K562 (cell line): ENCODE measurements at regions not wholly inside any gene's neighbourhood (a gene's known extent, or its start where the extent isn't known, plus 50 kb on each side); places are given as distances from the start of the nearest gene placed in this dataset.

Experiments
- ATAC-seq: fragments of 200-7000 bp; cut with Tn5 transposase; 3 replicates; pipeline ENCODE4 v1.9.1; 2020; ENCODE audit warnings: moderate library complexity
- BruUV-seq: library from RNA; stranded (reverse); fragments of 400-500 nt; replicated peaks from 2 replicates; lab custom pipeline; 2021; lab: Mats Ljungman, UMichigan
- CTCF ChIA-PET: fragments of 300-600 bp; formaldehyde crosslinking; extraction: SDS; loops from one replicate; lab custom pipeline; 2021; ENCODE audit warnings: low intra/inter-chr PET ratio; lab: Yijun Ruan, JAX
- POLR2A ChIA-PET: fragments of 300-600, 350-650 bp; sonication (Branson Sonifier 250); formaldehyde crosslinking; extraction: SDS; loops from one replicate; lab custom pipeline; 2021; ENCODE audit warnings: antibody characterized with exemption, inconsistent platforms; lab: Yijun Ruan, JAX
- DNase-seq, 4 experiments: peaks; one replicate each; pipeline versions ENCODE4 v3.0.0 to v3.0.0-alpha.2; 2011 to 2018; ENCODE audit warnings: low spot score in 3 of 4, mixed read lengths in 3 of 4; ENCODE audit errors: extremely low read depth in 1 of 4
- FAIRE-seq: peaks from 2 replicates; lab custom pipeline; 2011; peaks lifted over from hg19 to GRCh38; lab: Jason Lieb, UNC
- H2AFZ ChIP-seq: 2 replicates; pipeline ENCODE4 v1.6.0; 2011; ENCODE audit warnings: low read depth, low read length, control low read depth, inconsistent platforms
- H3K27ac ChIP-seq: fragments of 200-600 bp; 3 replicates; pipeline ENCODE4 v1.8.0; 2011; ENCODE audit warnings: low read depth, mild to moderate bottlenecking, control low read depth, inconsistent platforms, low read length, moderate library complexity, mixed read lengths; ENCODE audit errors: extremely low read depth
- H3K27me3 ChIP-seq, 2 experiments: fragments of 300-600 bp in 1 of 2; 2 replicates in 1 of 2; 3 replicates in 1 of 2; pipeline versions ENCODE4 v1.6.0 to v1.8.0; 2011; ENCODE audit warnings: inconsistent platforms in 2 of 2, low read length in 2 of 2, mild to moderate bottlenecking in 1 of 2, mixed read lengths in 1 of 2, moderate library complexity in 1 of 2; ENCODE audit not compliant: control insufficient read depth in 2 of 2, insufficient read depth in 2 of 2
- H3K36me3 ChIP-seq: fragments of 300-600 bp; 3 replicates; pipeline ENCODE4 v1.8.0; 2011; ENCODE audit warnings: mild to moderate bottlenecking, low read length, inconsistent platforms; ENCODE audit not compliant: control insufficient read depth, insufficient read depth
- H3K4me1 ChIP-seq, 2 experiments: fragments of 200-600 bp in 1 of 2; replicated peaks in 1 of 2; 2 replicates in 1 of 2; 3 replicates in 1 of 2; pipeline versions ENCODE4 v1.5.1 to v1.8.0; 2011; ENCODE audit warnings: inconsistent platforms in 2 of 2, low read length in 2 of 2, mild to moderate bottlenecking in 1 of 2, mixed read lengths in 1 of 2, moderate library complexity in 1 of 2; ENCODE audit not compliant: control insufficient read depth in 2 of 2, insufficient read depth in 2 of 2
- H3K4me2 ChIP-seq: 2 replicates; pipeline ENCODE4 v1.6.1; 2011; ENCODE audit warnings: low read length, control low read depth, inconsistent platforms, mixed read lengths; ENCODE audit not compliant: insufficient read depth
- H3K4me3 ChIP-seq: fragments of 200-600 bp; sonication (generic), shearing (Covaris generic); 2 replicates; pipeline ENCODE4 v1.5.1; 2016; ENCODE audit warnings: control low read depth, inconsistent platforms
- H3K79me2 ChIP-seq: fragments of 200-600 bp; 3 replicates; pipeline ENCODE4 v1.8.0; 2011; ENCODE audit warnings: low read length, inconsistent platforms; ENCODE audit not compliant: control insufficient read depth, insufficient read depth
- H3K9ac ChIP-seq, 2 experiments: 2 replicates each; pipeline versions ENCODE4 v1.6.0 to v1.6.1; 2011; ENCODE audit warnings: low read depth in 2 of 2, low read length in 2 of 2, control low read depth in 1 of 2, inconsistent platforms in 1 of 2, mild to moderate bottlenecking in 1 of 2, mixed read lengths in 1 of 2; ENCODE audit not compliant: insufficient read depth in 1 of 2
- H3K9me1 ChIP-seq: one replicate; pipeline ENCODE4 v1.6.0; 2011; ENCODE audit warnings: inconsistent platforms, mild to moderate bottlenecking, low read length, moderate library complexity; ENCODE audit not compliant: control insufficient read depth, insufficient read depth
- H3K9me3 ChIP-seq: replicated peaks from 2 replicates; pipeline ENCODE4 v1.5.1; 2011; ENCODE audit warnings: low read depth, low read length, inconsistent platforms; ENCODE audit not compliant: control insufficient read depth, insufficient read depth
- H4K20me1 ChIP-seq: replicated peaks from 2 replicates; pipeline ENCODE4 v1.6.1; 2011; ENCODE audit warnings: low read length, inconsistent platforms, mixed read lengths; ENCODE audit not compliant: control insufficient read depth, insufficient read depth
- BRD9 ChIP-seq: fragments of 450-650 bp; IDR thresholded peaks from 2 replicates; pipeline ENCODE4 v1.6.1; 2018; ENCODE audit warnings: low read depth; ENCODE audit not compliant: partially characterized antibody
- EZH2 ChIP-seq: IDR thresholded peaks from 2 replicates; pipeline ENCODE4 v1.6.1; 2012; ENCODE audit warnings: low read depth, mild to moderate bottlenecking, inconsistent platforms, low read length, borderline replicate concordance
- FOXM1 ChIP-seq, 2 experiments: fragments of 450-650 bp in 1 of 2; sonication (generic) in 1 of 2; formaldehyde crosslinking in 1 of 2; IDR thresholded peaks; 2 replicates each; pipeline versions ENCODE4 v1.6.1 to v1.9.0; 2017 to 2022; ENCODE audit warnings: low read depth in 2 of 2, mild to moderate bottlenecking in 2 of 2, missing genetic modification reagents in 1 of 2, moderate library complexity in 1 of 2
- HMG20B ChIP-seq: fragments of 250-450 bp; sonication (Bioruptor Pico); IDR thresholded peaks from 2 replicates; pipeline ENCODE4 v1.5.0; 2021; ENCODE audit warnings: mild to moderate bottlenecking
- NFRKB ChIP-seq: fragments of 450-650 bp; IDR thresholded peaks from 2 replicates; pipeline ENCODE4 v1.6.1; 2016; ENCODE audit warnings: low read depth
- NR3C1 ChIP-seq: sonication (generic); formaldehyde crosslinking; IDR thresholded peaks from 2 replicates; pipeline ENCODE4 v1.8.1; 2022; ENCODE audit warnings: missing genetic modification reagents
- POLR2H ChIP-seq: IDR thresholded peaks from 2 replicates; pipeline ENCODE4 v1.6.1; 2016; ENCODE audit warnings: missing genetic modification characterization, low read depth, mild to moderate bottlenecking, control low read depth, missing compliant biosample characterization, moderate library complexity
- TEAD1 ChIP-seq, 2 experiments: fragments of 450-650 bp in 1 of 2; sonication (generic) in 1 of 2; formaldehyde crosslinking; IDR thresholded peaks; 2 replicates each; pipeline versions ENCODE4 v1.4.0 to v1.8.0; 2020 to 2022; ENCODE audit warnings: mild to moderate bottlenecking in 2 of 2, missing genetic modification reagents in 1 of 2
- TGIF2 ChIP-seq: sonication (generic); formaldehyde crosslinking; IDR thresholded peaks from 2 replicates; pipeline ENCODE4 v1.8.1; 2022; ENCODE audit warnings: mild to moderate bottlenecking, missing genetic modification reagents, moderate library complexity
- XRCC4 ChIP-seq: IDR thresholded peaks from one replicate; pipeline ENCODE4 v1.6.1; 2011; ENCODE audit not compliant: insufficient read depth, insufficient read length; ENCODE audit errors: extremely low read depth
- ZNF212 ChIP-seq: fragments of 450-650 bp; formaldehyde crosslinking; IDR thresholded peaks from 2 replicates; pipeline ENCODE4 v1.4.0; 2020; ENCODE audit warnings: mild to moderate bottlenecking
- ZNF644 ChIP-seq: fragments of 200-800 bp; sonication (Bioruptor generic); IDR thresholded peaks from 2 replicates; pipeline ENCODE4 v1.6.1; 2016; ENCODE audit warnings: low read depth, missing genetic modification characterization, missing compliant biosample characterization
- WGBS: fragments of 100-300 bp; shearing (Covaris generic); methylation state at CpG from one replicate; pipeline ENCODE4 v1.1.6; 2016; ENCODE audit warnings: low coverage, mixed read lengths; ENCODE audit not compliant: insufficient coverage; ENCODE audit errors: missing lambda C conversion rate; 5-methylcytosine and 5-hydroxymethylcytosine counted together
- in situ Hi-C: fragments of 300-500 bp; cut with MboI; formaldehyde crosslinking; loops from 4 replicates; pipeline ENCODE4 v1.15.0; 2018; ENCODE audit warnings: inconsistent platforms, mixed read lengths
- intact Hi-C: fragments of 100-400 bp; cut with micrococcal nuclease; formaldehyde crosslinking; loops from 2 replicates; pipeline ENCODE4 v1.14.2; 2022
- TF ChIP-seq, protein P1 (sequence below): sonication (generic); formaldehyde crosslinking; IDR thresholded peaks from 2 replicates; pipeline ENCODE4 v1.8.1; 2023; ENCODE audit warnings: mild to moderate bottlenecking, missing genetic modification reagents

DNA sequence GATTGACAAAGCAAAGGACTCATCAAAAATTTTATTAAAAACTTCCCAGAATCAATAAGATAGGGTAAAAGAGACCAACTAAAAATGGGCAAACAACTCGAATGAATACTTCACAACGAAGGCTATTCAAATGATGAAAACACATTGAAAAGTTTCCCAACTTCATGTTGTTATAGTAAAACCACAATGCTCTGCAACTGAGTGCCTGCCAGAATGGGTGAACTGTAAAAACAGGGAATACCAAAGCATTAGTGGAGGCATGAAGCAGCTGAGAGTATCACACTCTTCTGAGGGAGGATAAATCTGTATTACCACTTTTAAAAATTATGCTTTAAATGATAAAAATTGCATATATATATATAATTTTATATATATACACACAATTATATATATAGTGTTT, 1214.7 kb downstream of the SORCS3 start:
- CTCF ChIA-PET, result no interaction called here
- H2AFZ ChIP-seq, result no peak overlapping the region
- POLR2A ChIA-PET, result no interaction called here
- no peak overlapping the region for H3K4me2 ChIP-seq
- H3K4me3 ChIP-seq, result no peak overlapping the region
- TF ChIP-seq FOXM1 (IDR thresholded peaks at IDR 0.05; ENCODE audit: low read depth), result no peak
- TF ChIP-seq FOXM1 (CRISPR knock-in tag; IDR thresholded peaks at IDR 0.05; ENCODE audit: low read depth), result no peak
- no peak for TF ChIP-seq ZNF212 (CRISPR knock-in tag)
- TF ChIP-seq NFRKB, result no peak
- no peak for TF ChIP-seq ZNF644 (tag)
- TF ChIP-seq TGIF2, result no peak
- TF ChIP-seq, protein P1, sequence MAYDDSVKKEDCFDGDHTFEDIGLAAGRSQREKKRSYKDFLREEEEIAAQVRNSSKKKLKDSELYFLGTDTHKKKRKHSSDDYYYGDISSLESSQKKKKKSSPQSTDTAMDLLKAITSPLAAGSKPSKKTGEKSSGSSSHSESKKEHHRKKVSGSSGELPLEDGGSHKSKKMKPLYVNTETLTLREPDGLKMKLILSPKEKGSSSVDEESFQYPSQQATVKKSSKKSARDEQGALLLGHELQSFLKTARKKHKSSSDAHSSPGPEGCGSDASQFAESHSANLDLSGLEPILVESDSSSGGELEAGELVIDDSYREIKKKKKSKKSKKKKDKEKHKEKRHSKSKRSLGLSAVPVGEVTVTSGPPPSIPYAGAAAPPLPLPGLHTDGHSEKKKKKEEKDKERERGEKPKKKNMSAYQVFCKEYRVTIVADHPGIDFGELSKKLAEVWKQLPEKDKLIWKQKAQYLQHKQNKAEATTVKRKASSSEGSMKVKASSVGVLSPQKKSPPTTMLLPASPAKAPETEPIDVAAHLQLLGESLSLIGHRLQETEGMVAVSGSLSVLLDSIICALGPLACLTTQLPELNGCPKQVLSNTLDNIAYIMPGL (CRISPR knock-in tag), result no peak
- TF ChIP-seq EZH2, result no peak
- TF ChIP-seq TEAD1 (CRISPR knock-in tag; IDR thresholded peaks at IDR 0.05), result no peak
- TF ChIP-seq NR3C1 (CRISPR knock-in tag), result no peak
- TF ChIP-seq POLR2H (tag), result no peak
- TF ChIP-seq XRCC4, result no peak
- TF ChIP-seq BRD9, result no peak
- no peak for TF ChIP-seq HMG20B (CRISPR knock-in tag)
- FAIRE-seq (no peak), DNase-seq (no peak), ATAC-seq (no peak)
- no peak overlapping the region for H3K9ac ChIP-seq
- H4K20me1 ChIP-seq, result no peaks in the 10 kb centered on the region
- H3K4me1 ChIP-seq, result no peaks in the 10 kb centered on the region
- intact Hi-C loops, result no loop called here
- H3K27me3 ChIP-seq, result no peaks in the 10 kb centered on the region
- no TSS peak for BruUV-seq
- H3K79me2 ChIP-seq, result no peaks in the 10 kb centered on the region
- no peaks in the 10 kb centered on the region for H3K9me1 ChIP-seq
- H3K9me3 ChIP-seq, result no peaks in the 10 kb centered on the region
- in situ Hi-C loops, result no loop called here
- 0% methylated on average over 2 of the region's 2 CpGs for WGBS
- H3K27ac ChIP-seq, result no peak overlapping the region
- no peaks in the 10 kb centered on the region for H3K36me3 ChIP-seq
